Smooth muscle cell (in vitro differentiated cells): ENCODE measurements at regions not wholly inside any gene's neighbourhood (a gene's known extent, or its start where the extent isn't known, plus 50 kb on each side); places are given as distances from the start of the nearest gene placed in this dataset.

ENCODE experiments used
- DNase-seq: peaks from one replicate; lab custom pipeline; 2025; ENCODE audit not compliant: unreplicated experiment; lab: John Stamatoyannopoulos, UW
- H2AFZ ChIP-seq: fragments of 200-600 bp; sonication (generic); 2 replicates; pipeline ENCODE4 v1.6.0; 2016; ENCODE audit warnings: antibody characterized with exemption, low read depth, mild to moderate bottlenecking
- H3F3A ChIP-seq: fragments of 200-600 bp; sonication (generic); 2 replicates; pipeline ENCODE4 v1.6.0; 2017; ENCODE audit warnings: antibody characterized with exemption, low read depth
- H3K27ac ChIP-seq: fragments of 200-600 bp; sonication (generic); 2 replicates; pipeline ENCODE4 v1.5.1; 2016; ENCODE audit warnings: low read depth, mild to moderate bottlenecking
- H3K27me3 ChIP-seq: fragments of 200-600 bp; sonication (generic); 2 replicates; pipeline ENCODE4 v1.6.1; 2016; ENCODE audit warnings: low read depth, mild to moderate bottlenecking
- H3K36me3 ChIP-seq: fragments of 200-600 bp; sonication (generic); 2 replicates; pipeline ENCODE4 v1.5.1; 2016; ENCODE audit warnings: low read depth
- H3K4me1 ChIP-seq: fragments of 200-600 bp; sonication (generic); 2 replicates; pipeline ENCODE4 v1.5.1; 2016; ENCODE audit warnings: low read depth
- H3K4me2 ChIP-seq: fragments of 200-600 bp; sonication (generic); 2 replicates; pipeline ENCODE4 v1.6.0; 2016; ENCODE audit warnings: mild to moderate bottlenecking
- H3K4me3 ChIP-seq: fragments of 200-600 bp; sonication (generic); 2 replicates; pipeline ENCODE4 v1.5.1; 2016; ENCODE audit warnings: mild to moderate bottlenecking
- H3K79me2 ChIP-seq: fragments of 200-600 bp; sonication (generic); 2 replicates; pipeline ENCODE4 v1.6.0; 2016; ENCODE audit warnings: low read depth, mild to moderate bottlenecking
- H3K9ac ChIP-seq: fragments of 200-600 bp; sonication (generic); 2 replicates; pipeline ENCODE4 v1.6.0; 2016; ENCODE audit warnings: low read depth
- H3K9me3 ChIP-seq: fragments of 200-600 bp; sonication (generic); replicated peaks from 2 replicates; pipeline ENCODE4 v1.5.1; 2016; ENCODE audit warnings: low read depth
- H4K20me1 ChIP-seq: fragments of 200-600 bp; sonication (generic); 2 replicates; pipeline ENCODE4 v1.6.0; 2016; ENCODE audit warnings: low read depth
- WGBS: methylation state at CpG from one replicate; pipeline ENCODE4 v1.1.7; 2016; ENCODE audit warnings: low lambda C conversion rate; 5-methylcytosine and 5-hydroxymethylcytosine counted together
- TF ChIP-seq, protein P1 (sequence below): fragments of 200-600 bp; sonication (generic); IDR thresholded peaks from 2 replicates; pipeline ENCODE4 v1.5.1; 2017; ENCODE audit warnings: borderline replicate concordance, mild to moderate bottlenecking, antibody characterized with exemption; ENCODE audit not compliant: insufficient read depth, poor library complexity, severe bottlenecking

DNA sequence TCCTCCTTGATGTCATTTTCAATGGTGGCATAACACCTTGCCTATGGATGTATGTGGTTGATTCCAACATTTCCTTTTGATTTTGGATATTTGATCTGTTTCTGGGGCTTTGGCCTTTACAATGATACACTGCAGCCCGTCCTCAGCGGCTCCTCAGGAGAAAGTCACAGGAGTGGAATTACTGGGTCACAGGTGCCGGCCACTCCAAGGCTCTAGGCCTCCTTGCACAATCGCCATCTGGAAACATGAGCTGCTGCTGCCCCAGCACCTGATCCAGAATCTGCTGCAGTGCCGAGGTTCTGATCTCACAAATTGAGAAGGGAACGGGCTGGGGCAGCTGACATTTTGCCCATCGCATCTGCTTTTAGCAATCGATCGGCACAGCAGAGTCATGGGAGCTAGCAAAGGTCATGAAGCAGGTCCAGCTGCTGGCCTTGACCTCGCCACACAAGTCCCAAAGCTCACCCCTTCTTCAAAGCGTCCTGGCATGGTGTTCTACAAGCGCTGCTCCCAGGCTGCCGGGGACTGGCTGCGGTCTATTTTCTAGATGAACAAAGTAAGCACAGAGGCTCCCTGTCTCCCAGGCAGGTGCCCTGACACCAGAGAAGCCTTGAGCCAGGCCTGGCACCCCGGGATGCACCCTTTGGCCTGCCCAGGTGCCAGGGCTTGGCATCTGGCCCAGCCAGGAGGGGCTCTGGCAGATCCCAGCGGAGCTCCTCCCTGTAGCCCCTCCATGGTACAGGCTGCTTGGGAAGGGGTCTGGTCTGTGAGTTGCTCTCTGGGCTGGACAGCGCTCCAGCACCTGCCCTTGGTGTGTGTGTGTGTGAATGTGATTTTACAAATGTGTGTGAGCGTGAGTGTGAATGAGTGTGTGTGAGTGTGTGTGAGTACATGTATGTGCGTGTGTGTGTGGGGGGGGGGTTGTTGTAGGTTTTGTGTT lies 201.8 kb downstream of the GLRX3 start:
- TF ChIP-seq, protein P1, sequence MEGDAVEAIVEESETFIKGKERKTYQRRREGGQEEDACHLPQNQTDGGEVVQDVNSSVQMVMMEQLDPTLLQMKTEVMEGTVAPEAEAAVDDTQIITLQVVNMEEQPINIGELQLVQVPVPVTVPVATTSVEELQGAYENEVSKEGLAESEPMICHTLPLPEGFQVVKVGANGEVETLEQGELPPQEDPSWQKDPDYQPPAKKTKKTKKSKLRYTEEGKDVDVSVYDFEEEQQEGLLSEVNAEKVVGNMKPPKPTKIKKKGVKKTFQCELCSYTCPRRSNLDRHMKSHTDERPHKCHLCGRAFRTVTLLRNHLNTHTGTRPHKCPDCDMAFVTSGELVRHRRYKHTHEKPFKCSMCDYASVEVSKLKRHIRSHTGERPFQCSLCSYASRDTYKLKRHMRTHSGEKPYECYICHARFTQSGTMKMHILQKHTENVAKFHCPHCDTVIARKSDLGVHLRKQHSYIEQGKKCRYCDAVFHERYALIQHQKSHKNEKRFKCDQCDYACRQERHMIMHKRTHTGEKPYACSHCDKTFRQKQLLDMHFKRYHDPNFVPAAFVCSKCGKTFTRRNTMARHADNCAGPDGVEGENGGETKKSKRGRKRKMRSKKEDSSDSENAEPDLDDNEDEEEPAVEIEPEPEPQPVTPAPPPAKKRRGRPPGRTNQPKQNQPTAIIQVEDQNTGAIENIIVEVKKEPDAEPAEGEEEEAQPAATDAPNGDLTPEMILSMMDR, result no peak
- Histone ChIP-seq H3K4me2 (no peak overlapping the region), H3K9me3 (no peaks in the 10 kb centered on the region), H3K4me1 (no peaks in the 10 kb centered on the region), H3K36me3 (no peaks in the 10 kb centered on the region), H3K79me2 (no peaks in the 10 kb centered on the region), H3K27me3 (peaks cover 5% of the 10 kb centered on the region), H3K27ac (no peak overlapping the region), H3F3A (no peaks in the 10 kb centered on the region), H3K9ac (no peak overlapping the region), H4K20me1 (no peaks in the 10 kb centered on the region), H3K4me3 (no peak overlapping the region), H2AFZ (no peak overlapping the region)
- 86% methylated on average over 19 of the region's 19 CpGs for WGBS
- no peak for DNase-seq

DNA sequence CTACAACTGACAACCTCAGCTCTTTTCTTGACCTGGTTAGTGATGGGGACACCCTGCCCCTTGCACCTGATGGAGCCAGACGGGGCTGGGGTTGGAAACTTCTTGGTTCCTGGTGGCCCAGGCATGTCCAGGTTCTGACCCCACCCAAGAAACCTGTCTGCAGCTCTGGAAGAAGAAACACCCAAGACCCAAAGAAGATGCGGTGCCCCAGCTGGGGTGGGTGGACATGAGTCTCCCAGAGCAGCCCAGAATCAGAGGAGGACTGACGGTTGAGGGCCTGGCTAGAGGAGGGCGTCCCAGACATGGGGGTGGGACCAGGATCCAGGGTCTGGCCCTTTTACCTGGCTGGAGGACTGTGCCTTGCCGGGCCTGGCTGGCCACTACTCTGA lies 202.4 kb downstream of the GLRX3 start:
- Histone ChIP-seq H3K27me3 (peaks cover 8% of the 10 kb centered on the region), H3K36me3 (no peaks in the 10 kb centered on the region), H3K9me3 (no peaks in the 10 kb centered on the region), H3K4me1 (no peaks in the 10 kb centered on the region), H2AFZ (no peak overlapping the region), H3K79me2 (no peaks in the 10 kb centered on the region), H3K9ac (no peak overlapping the region), H3K27ac (no peak overlapping the region), H3F3A (no peaks in the 10 kb centered on the region), H4K20me1 (no peaks in the 10 kb centered on the region), H3K4me2 (no peak overlapping the region), H3K4me3 (no peak overlapping the region)
- 93% methylated on average over 5 of the region's 5 CpGs for WGBS
- no peak for DNase-seq
- TF ChIP-seq, protein P1, result no peak

DNA sequence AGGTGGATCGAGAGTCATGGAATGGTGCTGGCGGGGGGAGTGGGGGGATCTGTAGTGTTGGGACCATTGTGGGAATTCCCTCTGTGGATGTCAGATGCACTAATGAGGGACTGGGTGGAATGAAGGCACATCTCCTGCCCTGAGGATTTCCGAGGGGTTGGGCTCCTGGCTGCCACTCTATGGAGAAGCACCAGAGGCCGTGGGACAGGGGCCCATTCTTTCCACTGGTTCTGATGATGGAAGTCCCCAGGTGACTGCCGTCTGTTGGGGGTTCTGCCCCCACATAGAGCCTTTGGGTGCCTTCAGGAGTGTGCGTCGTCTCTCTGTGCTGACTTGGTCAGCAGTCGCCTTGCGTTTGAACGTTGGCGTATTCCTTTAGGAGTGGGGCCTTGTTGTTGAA lies 202.9 kb downstream of the GLRX3 start:
- 85% methylated on average over 11 of the region's 11 CpGs for WGBS
- Histone ChIP-seq H3K9me3 (no peaks in the 10 kb centered on the region), H3K9ac (no peak overlapping the region), H3F3A (no peaks in the 10 kb centered on the region), H3K79me2 (no peaks in the 10 kb centered on the region), H3K36me3 (no peaks in the 10 kb centered on the region), H3K4me1 (no peaks in the 10 kb centered on the region), H2AFZ (no peak overlapping the region), H3K4me2 (no peak overlapping the region), H3K27ac (no peak overlapping the region), H3K4me3 (no peak overlapping the region), H3K27me3 (peaks cover 8% of the 10 kb centered on the region), H4K20me1 (no peaks in the 10 kb centered on the region)
- DNase-seq, result no peak
- TF ChIP-seq, protein P1, result no peak

DNA sequence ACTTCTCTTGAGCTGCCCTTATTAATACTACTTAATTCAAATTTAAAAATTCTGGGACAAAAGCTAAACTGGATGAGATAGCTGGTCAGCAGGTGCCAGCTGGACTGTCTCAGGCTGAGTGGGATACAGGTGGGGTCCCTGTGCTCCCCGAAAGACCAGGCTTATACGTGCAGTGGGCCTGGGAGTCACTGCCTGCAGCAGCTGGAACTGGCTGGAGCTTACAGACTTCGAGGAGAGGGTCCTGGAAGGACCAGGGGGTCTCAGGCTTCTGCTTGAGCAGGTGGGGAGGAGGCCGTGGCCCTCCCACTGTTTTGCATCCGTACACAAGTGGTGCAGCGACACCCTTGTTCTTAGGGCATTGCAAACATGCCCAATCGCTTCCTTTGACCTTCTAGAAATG lies 203.7 kb downstream of the GLRX3 start:
- Histone ChIP-seq H4K20me1 (no peaks in the 10 kb centered on the region), H3K4me1 (no peaks in the 10 kb centered on the region), H3K4me3 (no peak overlapping the region), H3K9me3 (no peaks in the 10 kb centered on the region), H3K27me3 (peaks cover 8% of the 10 kb centered on the region), H2AFZ (no peak overlapping the region), H3K4me2 (no peak overlapping the region), H3K79me2 (no peaks in the 10 kb centered on the region), H3K9ac (no peak overlapping the region), H3K27ac (no peak overlapping the region), H3F3A (no peaks in the 10 kb centered on the region), H3K36me3 (no peaks in the 10 kb centered on the region)
- TF ChIP-seq, protein P1, result no peak
- no peak for DNase-seq
- WGBS, result 70% methylated on average over 7 of the region's 7 CpGs
